Left colon (tissue), 2 donors: ENCODE measurements at regions not wholly inside any gene's neighbourhood (a gene's known extent, or its start where the extent isn't known, plus 50 kb on each side); places are given as distances from the start of the nearest gene placed in this dataset.

Experiments
- ATAC-seq: fragments of 200-7000 bp; cut with Tn5 transposase; one replicate; pipeline ENCODE4 v1.9.1; 2020; ENCODE audit warnings: mild to moderate bottlenecking, moderate library complexity
- DNase-seq, 2 donors: peaks; one replicate each; pipeline ENCODE4 v3.0.0-alpha.2; 2020
- intact Hi-C, 2 donors: fragments of 100-400 bp; cut with DNase I in 1 of 2; cut with micrococcal nuclease in 1 of 2; formaldehyde crosslinking; loops; one replicate each; pipeline versions ENCODE4 v1.11.2 to v1.14.0; 2022; cut with DNase I, micrococcal nuclease
- donor health status: DM: no; HTN: no; CAD: no.
- donor health status: DM: yes; HTN: yes; CAD: no.

GRCh38 chr5:4785971-4786370, 354.2 kb upstream of the ADAMTS16 start:
- intact Hi-C loops, result no loop called here
- ATAC-seq, result no peak
- no peak for DNase-seq

DNA sequence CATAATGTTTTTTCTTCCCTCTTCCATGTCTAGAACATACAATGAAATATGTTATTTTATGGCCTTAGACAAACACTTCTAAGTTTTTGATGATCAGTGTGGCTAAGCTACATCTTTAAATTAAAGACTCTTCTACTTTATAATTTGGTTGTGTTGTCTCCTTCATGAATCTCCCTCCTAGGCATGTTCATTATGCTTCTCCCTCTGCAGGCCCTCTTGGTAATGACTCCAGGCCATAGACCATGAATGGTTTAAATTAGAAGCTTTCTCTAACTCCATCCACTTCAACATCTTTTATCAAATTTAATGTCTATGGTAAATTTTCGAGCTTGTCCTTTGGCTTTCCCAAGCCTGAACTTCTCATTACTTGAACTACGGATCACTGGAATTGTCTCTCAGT, 342.7 kb upstream of the ADAMTS16 start:
- DNase-seq (no peak), ATAC-seq (no peak)
- intact Hi-C loops, result no loop called here

GRCh38 chr5:4802044-4802443, 338.1 kb upstream of the ADAMTS16 start:
- ATAC-seq (no peak), DNase-seq (no peak)
- intact Hi-C loops, result no loop called here

DNA sequence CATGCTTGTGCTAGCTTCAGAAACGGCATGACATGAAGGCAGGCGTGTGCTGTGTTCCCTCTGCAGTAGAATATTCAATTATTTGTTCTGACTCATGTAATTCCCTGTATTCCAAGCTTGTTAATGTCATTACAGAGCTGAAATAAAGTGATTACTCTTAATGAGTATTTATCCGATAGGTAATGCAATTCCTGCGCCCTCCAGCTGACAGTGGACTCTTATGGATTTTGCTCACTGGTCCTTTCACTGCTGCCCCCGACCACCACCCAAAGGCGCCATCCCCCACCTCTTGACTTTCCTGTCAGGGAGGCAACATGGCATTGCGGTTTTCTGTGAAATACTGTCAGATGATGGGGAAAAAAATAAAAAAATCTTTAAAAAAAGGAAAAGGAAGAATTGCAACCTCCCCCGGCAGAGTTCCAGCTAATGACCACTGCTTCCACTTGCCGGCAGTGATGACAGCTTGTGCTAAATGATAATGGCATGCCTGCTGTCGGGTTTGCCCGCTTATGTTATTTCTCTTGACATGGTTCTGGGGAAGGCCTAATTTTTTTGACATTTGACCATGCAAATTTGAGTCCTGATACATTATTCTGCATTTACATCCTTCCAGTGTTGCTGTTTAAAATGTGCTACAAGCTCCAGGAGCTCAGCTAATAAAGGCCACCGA, 335.3 kb upstream of the ADAMTS16 start:
- intact Hi-C loops, result no loop called here
- no peak for ATAC-seq

DNA sequence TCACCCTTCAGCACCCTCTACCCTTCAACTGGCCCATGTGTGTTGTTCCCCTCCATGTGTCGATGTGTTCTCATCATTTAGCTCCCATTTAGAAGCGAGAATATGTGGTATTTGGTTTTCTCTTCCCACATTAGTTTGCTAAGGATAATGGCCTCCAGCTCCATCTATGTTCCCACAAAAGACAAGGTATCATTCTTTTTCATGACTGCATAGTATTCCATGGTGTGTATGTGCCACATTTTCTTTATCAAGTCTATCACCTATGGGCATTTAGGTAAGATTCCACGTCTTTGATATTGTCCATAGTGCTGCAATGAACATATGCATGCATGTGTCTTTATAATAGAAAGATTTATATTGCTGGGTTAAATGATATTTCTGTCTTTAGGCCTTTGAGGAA, 325.1 kb upstream of the ADAMTS16 start:
- DNase-seq, result no peak
- intact Hi-C loops, result no loop called here
- no peak for ATAC-seq

More for the DNA sequence above, 335.3 kb upstream of the ADAMTS16 start:
- DNase-seq, result no peak

DNA sequence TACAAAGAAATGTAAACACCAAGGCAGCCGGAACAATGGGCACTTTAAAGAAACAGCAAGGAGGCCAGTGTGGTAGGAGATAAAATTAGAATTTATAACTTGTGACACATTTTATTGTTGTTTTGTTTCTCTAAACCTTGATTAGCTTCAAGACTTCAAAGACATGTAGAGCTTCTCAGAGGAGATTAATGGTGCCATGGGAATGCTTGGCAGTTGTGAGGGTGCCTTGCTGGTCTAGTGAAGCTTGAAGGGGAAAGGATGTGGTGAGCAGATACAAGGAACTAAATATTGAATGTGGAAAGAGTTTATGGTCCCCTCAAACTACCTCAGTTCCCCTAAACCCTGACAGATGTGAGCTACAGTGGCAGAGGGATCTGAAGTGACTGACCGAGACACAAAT, 322.4 kb upstream of the ADAMTS16 start:
- DNase-seq (no peak), ATAC-seq (no peak)
- intact Hi-C loops, result no loop called here

DNA sequence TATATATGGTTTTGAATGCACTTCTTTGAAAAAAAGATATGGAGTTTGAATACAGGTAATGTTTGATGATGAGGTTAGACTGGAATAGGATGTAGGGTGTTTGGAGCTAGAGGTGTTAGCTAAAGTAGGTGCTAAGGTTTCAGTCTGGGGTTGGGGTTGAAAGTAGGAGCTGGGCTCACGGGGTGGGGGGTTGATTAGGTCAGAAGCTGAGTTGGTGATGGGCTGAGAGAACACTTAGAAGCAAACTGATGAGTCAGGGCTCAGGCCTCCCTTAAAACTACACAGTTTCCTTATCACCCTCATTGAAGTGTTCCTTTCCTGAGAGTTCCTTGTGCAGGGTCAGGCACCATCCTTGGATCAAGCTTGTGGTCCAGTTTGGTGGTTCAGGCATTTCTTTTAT, 308.8 kb upstream of the ADAMTS16 start:
- ATAC-seq (no peak), DNase-seq (no peak)
- intact Hi-C loops, result no loop called here

- no peak for ATAC-seq
These were observed 307.7 kb upstream of the ADAMTS16 start for GRCh38 chr5:4832471-4832870.

GRCh38 chr5:4833104-4833738, 306.9 kb upstream of the ADAMTS16 start:
- intact Hi-C loops, result no loop called here
- no peak for ATAC-seq
- no peak for DNase-seq

More at GRCh38 chr5:4832471-4832870, 307.7 kb upstream of the ADAMTS16 start:
- intact Hi-C loops, result no loop called here
- no peak for DNase-seq

- DNase-seq (no peak), ATAC-seq (no peak)
- intact Hi-C loops, result no loop called here
These were observed 302.6 kb upstream of the ADAMTS16 start for GRCh38 chr5:4837489-4838058.

DNA sequence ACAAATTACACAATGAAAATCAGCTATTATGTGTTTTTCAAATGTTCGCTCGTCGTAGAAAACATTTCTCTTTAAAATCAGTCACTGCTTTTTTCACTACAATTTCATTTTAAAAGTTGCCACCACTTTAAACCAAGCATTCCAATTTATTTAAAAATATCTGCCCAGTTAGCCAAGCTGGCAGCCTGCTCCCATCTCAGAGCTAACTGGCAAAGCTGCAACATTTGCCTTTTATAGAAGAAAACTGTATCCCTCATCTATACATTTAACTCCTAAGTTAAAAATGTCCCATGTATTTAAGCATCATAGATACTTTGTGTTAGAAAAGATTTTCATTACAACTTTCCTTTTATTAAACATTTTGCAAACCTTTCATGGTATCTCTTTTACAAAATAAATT, 294.9 kb upstream of the ADAMTS16 start:
- intact Hi-C loops, result no loop called here
- DNase-seq, result no peak
- no peak for ATAC-seq

- intact Hi-C loops, result no loop called here
- no peak for DNase-seq
These were observed 292.4 kb upstream of the ADAMTS16 start for GRCh38 chr5:4847766-4848165.

GRCh38 chr5:4855036-4855435, 285.1 kb upstream of the ADAMTS16 start:
- ATAC-seq (no peak), DNase-seq (no peak)
- intact Hi-C loops, result no loop called here

More at GRCh38 chr5:4847766-4848165, 292.4 kb upstream of the ADAMTS16 start:
- ATAC-seq, result no peak

- intact Hi-C loops, result no loop called here
- no peak for ATAC-seq
- no peak for DNase-seq
These were observed 284.2 kb upstream of the ADAMTS16 start for GRCh38 chr5:4855880-4856279.

DNA sequence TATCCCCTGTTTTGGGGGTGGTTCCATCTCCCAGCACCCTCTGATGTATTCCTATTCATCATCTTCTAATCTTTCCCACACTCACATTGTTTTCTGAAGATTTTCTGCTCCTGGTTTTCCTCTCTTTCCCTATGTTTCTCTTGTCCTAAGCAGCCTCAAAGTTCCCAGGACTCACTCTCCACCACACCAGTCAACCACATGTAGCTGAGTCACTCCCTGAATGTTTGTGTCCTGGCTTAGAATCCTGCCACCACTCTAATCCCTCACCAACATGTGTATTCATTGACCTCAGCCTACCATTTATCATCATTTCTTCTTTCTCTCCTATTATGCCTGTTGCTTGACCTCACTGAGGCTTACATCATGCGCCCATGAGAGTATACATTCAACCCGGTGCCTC, 282.4 kb upstream of the ADAMTS16 start:
- DNase-seq (no peak), ATAC-seq (no peak)
- intact Hi-C loops, result no loop called here

- intact Hi-C loops, result no loop called here
- no peak for ATAC-seq
These were observed 280.5 kb upstream of the ADAMTS16 start for GRCh38 chr5:4859500-4860235.

GRCh38 chr5:4860631-4861030, 279.5 kb upstream of the ADAMTS16 start:
- no peak for DNase-seq
- no peak for ATAC-seq
- intact Hi-C loops, result no loop called here

More at GRCh38 chr5:4859500-4860235, 280.5 kb upstream of the ADAMTS16 start:
- no peak for DNase-seq

DNA sequence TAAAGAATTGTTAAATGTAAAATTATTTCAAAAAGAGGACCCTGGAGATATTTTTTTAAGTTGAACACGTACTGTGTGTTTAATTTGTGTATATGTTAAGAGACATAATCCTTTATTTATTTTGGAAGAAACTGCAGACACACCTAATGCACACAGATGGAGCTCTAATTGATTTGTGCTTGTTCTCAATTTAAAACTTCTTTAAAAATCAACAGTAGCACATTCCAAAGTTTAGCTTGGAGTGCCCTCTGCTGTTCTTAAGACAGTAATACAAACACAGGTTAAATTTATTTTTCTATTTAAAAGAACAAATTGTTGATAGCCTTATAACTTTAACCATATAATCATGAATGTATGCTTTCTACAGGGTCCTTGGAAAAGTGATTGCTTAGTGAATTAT, 277.6 kb upstream of the ADAMTS16 start:
- intact Hi-C loops, result no loop called here
- ATAC-seq, result no peak
- no peak for DNase-seq

- ATAC-seq (no peak), DNase-seq (no peak)
- intact Hi-C loops, result no loop called here
These were observed 273.9 kb upstream of the ADAMTS16 start for GRCh38 chr5:4866131-4866659.

- ATAC-seq (no peak), DNase-seq (no peak)
- intact Hi-C loops, result no loop called here
These were observed 273.3 kb upstream of the ADAMTS16 start for GRCh38 chr5:4866817-4867216.
